GM18508 (cell line): ENCODE measurements at regions not wholly inside any gene's neighbourhood (a gene's known extent, or its start where the extent isn't known, plus 50 kb on each side); places are given as distances from the start of the nearest gene placed in this dataset.

Source experiments
- ATAC-seq: cut with Tn5 transposase; IDR thresholded peaks from one replicate; pipeline ENCODE4 v1.9.1; 2021; ENCODE audit warnings: moderate number of reproducible peaks; ENCODE audit not compliant: insufficient read depth, unreplicated experiment

- no peak for ATAC-seq
Measured at GRCh38 chr2:145832681-145833080, 1312.8 kb upstream of the ZEB2 start.

- no peak for ATAC-seq
Measured at GRCh38 chr2:145829931-145830330, 1310.0 kb upstream of the ZEB2 start.

GRCh38 chr2:145827235-145827634 lies 1307.3 kb upstream of the ZEB2 start:
- ATAC-seq = no peak

GRCh38 chr2:145824384-145824783 lies 1304.5 kb upstream of the ZEB2 start:
- ATAC-seq = no peak

- ATAC-seq = no peak
Measured at GRCh38 chr2:145822892-145823534, 1303.1 kb upstream of the ZEB2 start.

- ATAC-seq = no peak
Measured at GRCh38 chr2:145820651-145821050, 1300.7 kb upstream of the ZEB2 start.

GRCh38 chr2:145818890-145819504 lies 1299.1 kb upstream of the ZEB2 start:
- ATAC-seq = no peak

- ATAC-seq = no peak
Measured at GRCh38 chr2:145815933-145816332, 1296.0 kb upstream of the ZEB2 start.

GRCh38 chr2:145813481-145813880 lies 1293.6 kb upstream of the ZEB2 start:
- no peak for ATAC-seq

- ATAC-seq = no peak
Measured at GRCh38 chr2:145812165-145812554, 1292.2 kb upstream of the ZEB2 start.

GRCh38 chr2:145811276-145812164 lies 1291.6 kb upstream of the ZEB2 start:
- no peak for ATAC-seq

- ATAC-seq = no peak
Measured at GRCh38 chr2:145807968-145808367, 1288.0 kb upstream of the ZEB2 start.

GRCh38 chr2:145807554-145807953 lies 1287.6 kb upstream of the ZEB2 start:
- ATAC-seq = no peak

GRCh38 chr2:145806546-145806945 lies 1286.6 kb upstream of the ZEB2 start:
- ATAC-seq = no peak

GRCh38 chr2:145802133-145802532 lies 1282.2 kb upstream of the ZEB2 start:
- no peak for ATAC-seq

GRCh38 chr2:145801210-145801609 lies 1281.3 kb upstream of the ZEB2 start:
- ATAC-seq = no peak

GRCh38 chr2:145800151-145801091 lies 1280.5 kb upstream of the ZEB2 start:
- no peak for ATAC-seq

- ATAC-seq = no peak
Measured at GRCh38 chr2:145799595-145800108, 1279.7 kb upstream of the ZEB2 start.

- ATAC-seq = no peak
Measured at GRCh38 chr2:145798419-145798818, 1278.5 kb upstream of the ZEB2 start.

- ATAC-seq = no peak
Measured at GRCh38 chr2:145797692-145798091, 1277.8 kb upstream of the ZEB2 start.
